Stimulated activated CD8-positive, alpha-beta memory T cell treated with anti-CD3 and anti-CD28 coated beads, Interleukin-7, amount 100 ng/mL, for 4 hours (primary cell): ENCODE measurements at regions not wholly inside any gene's neighbourhood (a gene's known extent, or its start where the extent isn't known, plus 50 kb on each side); places are given as distances from the start of the nearest gene placed in this dataset.

ENCODE experiments used
- DNase-seq, 2 donors: peaks; one replicate each; pipeline ENCODE4 v3.0.0-alpha.2; 2020; ENCODE audit warnings: low read depth in 2 of 2

DNA sequence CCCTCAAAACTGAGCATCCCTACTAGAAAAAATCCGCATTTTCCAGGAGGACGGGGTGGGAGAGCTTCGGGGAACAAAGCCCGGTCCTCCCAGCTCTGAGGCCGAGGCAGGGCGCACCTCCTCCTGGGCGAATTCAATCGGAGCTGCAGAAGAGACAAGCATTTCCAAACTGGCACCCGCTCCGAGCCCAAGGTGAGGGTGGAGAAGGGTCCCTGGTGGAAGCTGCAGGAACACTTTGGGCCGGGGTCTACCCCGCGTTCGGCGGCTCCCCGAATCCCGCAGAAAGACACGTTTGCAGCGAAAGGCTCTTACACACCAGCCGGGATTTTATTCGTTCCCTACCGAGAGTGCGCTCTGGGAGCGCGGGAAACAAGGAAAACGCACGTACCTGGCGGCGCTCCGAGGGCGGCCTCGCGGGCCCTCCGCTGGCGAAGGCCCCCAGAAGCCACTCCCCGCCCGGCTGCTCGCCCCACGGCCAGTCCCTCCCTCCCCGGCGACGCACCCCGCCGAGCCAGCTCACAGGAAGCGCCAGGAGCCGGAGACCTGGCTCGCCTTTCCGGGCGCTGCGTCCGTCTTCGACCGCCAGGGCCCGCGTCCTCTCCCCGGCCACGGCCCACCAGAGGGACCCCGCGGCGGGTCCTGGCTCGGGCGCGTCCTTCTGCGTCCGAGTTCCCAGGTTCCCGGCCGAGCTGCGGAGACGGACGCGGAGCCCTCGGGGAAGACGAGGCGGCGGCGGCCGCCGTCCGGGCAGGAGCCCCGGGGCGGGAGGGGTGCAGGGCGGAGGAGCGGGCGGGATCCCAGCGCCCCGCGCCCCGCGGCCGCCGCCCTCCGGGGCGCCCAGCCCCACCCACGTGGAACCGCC, 49.8 kb upstream of the BAHCC1 start:
- peak in 1 of 2 donors; percentile 30 for DNase-seq
